Spleen (tissue), 7 donors: ENCODE measurements at regions not wholly inside any gene's neighbourhood (a gene's known extent, or its start where the extent isn't known, plus 50 kb on each side); places are given as distances from the start of the nearest gene placed in this dataset.

Source experiments
- CTCF ChIP-seq, 11 experiments: fragments of 200-600 bp in 7 of 11; fragments of 450-650 bp in 4 of 11; sonication (generic) in 4 of 11; IDR thresholded peaks in 8 of 11; conservative IDR thresholded peaks in 3 of 11; 1 replicate in 7 of 11; 2 replicates in 4 of 11; pipeline versions ENCODE4 v1.4.0 to v1.8.0; 2016 to 2021; ENCODE audit warnings: antibody characterized with exemption in 11 of 11, inconsistent platforms in 4 of 11, mild to moderate bottlenecking in 1 of 11
- POLR2A ChIP-seq, 3 donors: fragments of 450-650 bp; IDR thresholded peaks; one replicate each; pipeline ENCODE4 v1.5.1; 2017; ENCODE audit warnings: antibody characterized with exemption in 3 of 3, mild to moderate bottlenecking in 1 of 3
- POLR2AphosphoS5 ChIP-seq, 3 donors: sonication (generic); formaldehyde crosslinking; IDR thresholded peaks; one replicate each; pipeline ENCODE4 v1.5.1; 2017; ENCODE audit warnings: antibody characterized with exemption in 3 of 3
- donor health status: DM: no; HTN: no; CAD: no; lungs with moderate emphysema.
- donor health status: DM: no; HTN: no; CAD: no.
- donor health status: DM: no; HTN: no; CAD: no.

GRCh38 chr4:117311989-117312388 is 226.6 kb upstream of the TRAM1L1 start:
- TF ChIP-seq CTCF (IDR thresholded peaks at IDR 0.05 in 8 of 11, conservative IDR thresholded peaks at IDR 0.05 in 3 of 11) (no peak), POLR2AphosphoS5 (IDR thresholded peaks at IDR 0.05) (no peak), POLR2A (IDR thresholded peaks at IDR 0.05) (no peak)
